ENCODE measurements at regions not wholly inside any gene's neighbourhood (a gene's known extent, or its start where the extent isn't known, plus 50 kb on each side); places are given as distances from the start of the nearest gene placed in this dataset.
"Not testable (repeated sequence)": the region's sequence is repeated elsewhere in the genome, so short reads cannot be mapped to it uniquely, and the experiment has no call there.

- not testable (repeated sequence) for TF ChIP-seq EP300 (IDR thresholded peaks at IDR 0.05)
- TF ChIP-seq, protein P1, sequence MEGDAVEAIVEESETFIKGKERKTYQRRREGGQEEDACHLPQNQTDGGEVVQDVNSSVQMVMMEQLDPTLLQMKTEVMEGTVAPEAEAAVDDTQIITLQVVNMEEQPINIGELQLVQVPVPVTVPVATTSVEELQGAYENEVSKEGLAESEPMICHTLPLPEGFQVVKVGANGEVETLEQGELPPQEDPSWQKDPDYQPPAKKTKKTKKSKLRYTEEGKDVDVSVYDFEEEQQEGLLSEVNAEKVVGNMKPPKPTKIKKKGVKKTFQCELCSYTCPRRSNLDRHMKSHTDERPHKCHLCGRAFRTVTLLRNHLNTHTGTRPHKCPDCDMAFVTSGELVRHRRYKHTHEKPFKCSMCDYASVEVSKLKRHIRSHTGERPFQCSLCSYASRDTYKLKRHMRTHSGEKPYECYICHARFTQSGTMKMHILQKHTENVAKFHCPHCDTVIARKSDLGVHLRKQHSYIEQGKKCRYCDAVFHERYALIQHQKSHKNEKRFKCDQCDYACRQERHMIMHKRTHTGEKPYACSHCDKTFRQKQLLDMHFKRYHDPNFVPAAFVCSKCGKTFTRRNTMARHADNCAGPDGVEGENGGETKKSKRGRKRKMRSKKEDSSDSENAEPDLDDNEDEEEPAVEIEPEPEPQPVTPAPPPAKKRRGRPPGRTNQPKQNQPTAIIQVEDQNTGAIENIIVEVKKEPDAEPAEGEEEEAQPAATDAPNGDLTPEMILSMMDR (IDR thresholded peaks at IDR 0.05), result not testable (repeated sequence)
Observed at GRCh38 chr5:72636565-72636964, 129.4 kb upstream of the ZNF366 start.

All from suprapubic skin (tissue), 3 donors.